ENCODE measurements at regions not wholly inside any gene's neighbourhood (a gene's known extent, or its start where the extent isn't known, plus 50 kb on each side); places are given as distances from the start of the nearest gene placed in this dataset.

- TF ChIP-seq, protein P1, sequence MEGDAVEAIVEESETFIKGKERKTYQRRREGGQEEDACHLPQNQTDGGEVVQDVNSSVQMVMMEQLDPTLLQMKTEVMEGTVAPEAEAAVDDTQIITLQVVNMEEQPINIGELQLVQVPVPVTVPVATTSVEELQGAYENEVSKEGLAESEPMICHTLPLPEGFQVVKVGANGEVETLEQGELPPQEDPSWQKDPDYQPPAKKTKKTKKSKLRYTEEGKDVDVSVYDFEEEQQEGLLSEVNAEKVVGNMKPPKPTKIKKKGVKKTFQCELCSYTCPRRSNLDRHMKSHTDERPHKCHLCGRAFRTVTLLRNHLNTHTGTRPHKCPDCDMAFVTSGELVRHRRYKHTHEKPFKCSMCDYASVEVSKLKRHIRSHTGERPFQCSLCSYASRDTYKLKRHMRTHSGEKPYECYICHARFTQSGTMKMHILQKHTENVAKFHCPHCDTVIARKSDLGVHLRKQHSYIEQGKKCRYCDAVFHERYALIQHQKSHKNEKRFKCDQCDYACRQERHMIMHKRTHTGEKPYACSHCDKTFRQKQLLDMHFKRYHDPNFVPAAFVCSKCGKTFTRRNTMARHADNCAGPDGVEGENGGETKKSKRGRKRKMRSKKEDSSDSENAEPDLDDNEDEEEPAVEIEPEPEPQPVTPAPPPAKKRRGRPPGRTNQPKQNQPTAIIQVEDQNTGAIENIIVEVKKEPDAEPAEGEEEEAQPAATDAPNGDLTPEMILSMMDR (IDR thresholded peaks at IDR 0.05): no peak
- TF ChIP-seq EZH2 (IDR thresholded peaks at IDR 0.05): no peak
- TF ChIP-seq EZH2phosphoT487 (IDR thresholded peaks at IDR 0.05): no peak
These were observed 675.5 kb upstream of the SLC8A1 start for GRCh38 chr2:41127351-41127750.

All from neural progenitor cell (in vitro differentiated cells).